ENCODE measurements at regions not wholly inside any gene's neighbourhood (a gene's known extent, or its start where the extent isn't known, plus 50 kb on each side); places are given as distances from the start of the nearest gene placed in this dataset.

GRCh38 chr5:145682197-145682899, 152.8 kb downstream of the PRELID2 start:
- DNase-seq (ENCODE audit: low read depth in 1 of 2, low spot score in 1 of 2), result no peak
- Histone ChIP-seq H3K4me3 (replicated peaks; ENCODE audit: insufficient read depth, low read length) (no peak overlapping the region), H3K27ac (replicated peaks) (no peak overlapping the region), H3K27me3 (ENCODE audit: insufficient read depth, poor library complexity, severe bottlenecking) (no peaks in the 10 kb centered on the region)
- TF ChIP-seq CTCF (IDR thresholded peaks at IDR 0.05; ENCODE audit: insufficient read depth, low read length) (no peak), POLR2AphosphoS5 (IDR thresholded peaks at IDR 0.05; ENCODE audit: low read depth) (no peak), REST (IDR thresholded peaks at IDR 0.05; ENCODE audit: insufficient replicate concordance, low read depth) (no peak), GABPA (IDR thresholded peaks at IDR 0.05; ENCODE audit: low read depth) (no peak), SPI1 (IDR thresholded peaks at IDR 0.05; ENCODE audit: borderline replicate concordance, low read depth) (no peak)

GRCh38 chr5:145681686-145682085, 153.5 kb downstream of the PRELID2 start:
- H3K27ac ChIP-seq (replicated peaks), result no peak overlapping the region
- DNase-seq (ENCODE audit: low read depth in 1 of 2, low spot score in 1 of 2), result peak; percentile 50 to 68
- TF ChIP-seq GABPA (IDR thresholded peaks at IDR 0.05; ENCODE audit: low read depth) (no peak), CTCF (IDR thresholded peaks at IDR 0.05; ENCODE audit: insufficient read depth, low read length) (peak; percentile 76)

GRCh38 chr5:145681216-145681615, 153.9 kb downstream of the PRELID2 start:
- TF ChIP-seq GABPA (IDR thresholded peaks at IDR 0.05; ENCODE audit: low read depth) (no peak), CTCF (IDR thresholded peaks at IDR 0.05; ENCODE audit: insufficient read depth, low read length) (no peak), REST (IDR thresholded peaks at IDR 0.05; ENCODE audit: insufficient replicate concordance, low read depth) (no peak), POLR2AphosphoS5 (IDR thresholded peaks at IDR 0.05; ENCODE audit: low read depth) (no peak), SPI1 (IDR thresholded peaks at IDR 0.05; ENCODE audit: borderline replicate concordance, low read depth) (no peak)
- Histone ChIP-seq H3K27ac (replicated peaks) (no peak overlapping the region), H3K27me3 (ENCODE audit: insufficient read depth, poor library complexity, severe bottlenecking) (no peaks in the 10 kb centered on the region), H3K4me3 (replicated peaks; ENCODE audit: insufficient read depth, low read length) (no peak overlapping the region)
- no peak for DNase-seq (ENCODE audit: low read depth in 1 of 2, low spot score in 1 of 2)

More at GRCh38 chr5:145681686-145682085, 153.5 kb downstream of the PRELID2 start:
- Histone ChIP-seq H3K27me3 (ENCODE audit: insufficient read depth, poor library complexity, severe bottlenecking) (no peaks in the 10 kb centered on the region), H3K4me3 (replicated peaks; ENCODE audit: insufficient read depth, low read length) (no peak overlapping the region)

- TF ChIP-seq REST (IDR thresholded peaks at IDR 0.05; ENCODE audit: insufficient replicate concordance, low read depth), result no peak
- no peak for TF ChIP-seq GABPA (IDR thresholded peaks at IDR 0.05; ENCODE audit: low read depth)
- TF ChIP-seq CTCF (IDR thresholded peaks at IDR 0.05; ENCODE audit: insufficient read depth, low read length), result no peak
- TF ChIP-seq POLR2AphosphoS5 (IDR thresholded peaks at IDR 0.05; ENCODE audit: low read depth), result no peak
- TF ChIP-seq SPI1 (IDR thresholded peaks at IDR 0.05; ENCODE audit: borderline replicate concordance, low read depth), result no peak
- no peak overlapping the region for H3K27ac ChIP-seq (replicated peaks)
- no peak for DNase-seq (ENCODE audit: low read depth in 1 of 2, low spot score in 1 of 2)
- no peaks in the 10 kb centered on the region for H3K27me3 ChIP-seq (ENCODE audit: insufficient read depth, poor library complexity, severe bottlenecking)
- no peak overlapping the region for H3K4me3 ChIP-seq (replicated peaks; ENCODE audit: insufficient read depth, low read length)
Observed at GRCh38 chr5:145680767-145681166, 154.4 kb downstream of the PRELID2 start.
